Activated CD4-positive, alpha-beta T cell treated with anti-CD3 and anti-CD28 coated beads for 4 hours (primary cell): ENCODE measurements at regions not wholly inside any gene's neighbourhood (a gene's known extent, or its start where the extent isn't known, plus 50 kb on each side); places are given as distances from the start of the nearest gene placed in this dataset.
"Not testable (repeated sequence)": the region's sequence is repeated elsewhere in the genome, so short reads cannot be mapped to it uniquely, and the experiment has no call there.

Source experiments
- DNase-seq, 2 donors: peaks; one replicate each; pipeline ENCODE4 v3.0.0-alpha.2; 2020

DNA sequence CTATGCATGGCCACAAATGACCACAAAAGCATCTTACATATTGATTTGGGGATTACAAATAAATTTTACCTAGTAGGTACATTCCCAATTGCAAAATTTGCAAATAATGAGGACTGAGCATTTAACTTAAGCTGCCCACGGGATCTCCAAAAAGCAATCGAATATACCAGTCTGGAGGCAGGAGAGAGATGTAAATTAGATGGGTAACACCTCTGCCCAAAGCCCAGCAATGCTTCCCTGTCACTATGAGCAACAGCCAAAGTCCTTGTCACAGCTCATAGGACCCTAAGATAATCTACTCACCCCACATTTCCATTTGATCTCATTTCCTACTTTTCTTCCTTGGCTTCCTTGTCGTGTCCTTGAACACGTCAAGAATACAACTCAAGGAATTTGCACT lies 172.2 kb downstream of the SUCLG1 start:
- no peak for DNase-seq

DNA sequence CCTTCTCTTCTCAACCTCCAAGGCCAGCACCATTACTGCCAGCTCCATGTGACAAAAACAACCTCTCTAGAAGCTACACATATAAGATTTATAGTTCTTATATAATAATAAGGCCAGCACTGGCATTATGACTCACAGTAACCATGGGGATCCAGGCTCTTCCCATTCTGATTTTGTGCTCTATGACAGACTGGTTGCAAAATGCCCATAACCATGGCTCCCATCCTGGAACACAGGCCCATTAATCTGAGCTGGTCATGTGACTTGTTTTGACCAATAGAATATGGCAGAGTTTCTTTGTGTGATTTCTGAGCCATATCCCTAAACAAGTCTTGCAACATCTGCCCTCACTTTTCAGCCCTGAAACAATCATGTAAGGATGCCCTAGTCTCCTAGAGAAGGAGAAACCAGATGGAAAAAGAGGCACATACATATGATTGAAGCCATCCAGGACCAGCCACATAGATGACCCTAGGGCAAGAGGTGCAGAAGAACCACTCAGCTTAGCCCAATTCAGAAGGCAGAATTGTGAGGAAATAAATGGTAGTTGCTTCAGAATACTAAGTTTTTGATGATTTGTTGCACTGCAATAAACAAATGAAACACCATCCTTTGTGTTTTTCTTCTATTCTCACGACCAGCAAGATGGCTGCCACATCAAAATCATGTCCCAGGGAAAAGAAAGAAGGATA lies 173.9 kb downstream of the SUCLG1 start:
- DNase-seq: no peak

DNA sequence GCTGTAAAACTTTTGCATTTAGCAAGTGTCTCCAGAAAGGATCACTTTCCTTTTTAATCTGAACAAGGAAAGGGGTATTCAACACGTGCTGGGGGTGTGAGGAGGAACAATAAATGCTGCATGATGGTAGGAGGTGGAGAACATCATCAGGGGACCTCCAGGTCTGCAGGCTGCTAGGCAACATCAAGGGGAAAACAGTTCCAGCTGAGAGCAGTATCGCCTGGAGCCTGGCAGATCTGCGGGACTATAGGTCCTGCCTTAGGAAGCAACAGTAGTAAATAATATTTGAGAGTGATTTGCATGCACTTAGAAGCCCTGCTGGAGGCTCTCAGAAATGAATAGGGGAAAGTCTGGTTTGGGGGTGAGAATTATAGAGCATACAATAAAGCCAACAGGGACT lies 175.6 kb downstream of the SUCLG1 start:
- DNase-seq: no peak

DNA sequence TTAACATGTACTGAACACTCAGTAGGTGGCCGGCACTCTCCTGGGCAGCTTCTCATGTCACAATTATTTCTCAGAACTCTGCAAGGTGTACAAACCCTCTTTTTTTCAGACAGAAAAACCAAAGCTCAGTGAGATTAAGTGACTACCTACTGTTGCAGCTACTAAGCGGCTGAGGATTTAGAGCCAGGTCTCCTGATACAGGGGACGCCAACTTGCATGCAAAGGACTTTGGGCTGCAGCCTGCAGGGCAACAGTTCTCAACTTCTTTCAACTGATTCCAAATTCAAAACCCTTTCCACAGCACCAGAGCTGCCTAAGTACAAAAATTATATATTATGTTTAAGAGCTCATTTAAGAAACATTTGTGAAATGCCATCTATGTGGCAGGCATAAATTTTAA lies 177.6 kb downstream of the SUCLG1 start:
- DNase-seq: no peak

DNA sequence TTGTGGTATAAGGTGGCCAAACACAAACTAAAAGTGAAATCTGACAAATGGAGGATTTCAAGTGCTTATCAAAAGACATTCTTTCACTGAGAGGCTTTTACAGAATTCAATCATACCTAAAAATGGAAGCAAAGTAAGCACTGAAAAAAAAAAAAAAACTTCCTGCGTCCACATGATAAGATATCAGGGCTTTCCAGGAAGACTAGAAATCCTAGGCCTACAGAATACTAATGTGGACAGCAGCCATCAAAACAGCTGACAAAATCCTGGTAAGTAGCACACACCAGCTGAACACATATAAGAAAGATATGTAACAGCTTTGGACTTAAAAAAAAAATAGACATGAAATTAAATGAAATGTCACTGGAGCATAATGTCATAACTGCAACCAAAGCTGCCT lies 178.2 kb downstream of the SUCLG1 start:
- DNase-seq: no peak

DNA sequence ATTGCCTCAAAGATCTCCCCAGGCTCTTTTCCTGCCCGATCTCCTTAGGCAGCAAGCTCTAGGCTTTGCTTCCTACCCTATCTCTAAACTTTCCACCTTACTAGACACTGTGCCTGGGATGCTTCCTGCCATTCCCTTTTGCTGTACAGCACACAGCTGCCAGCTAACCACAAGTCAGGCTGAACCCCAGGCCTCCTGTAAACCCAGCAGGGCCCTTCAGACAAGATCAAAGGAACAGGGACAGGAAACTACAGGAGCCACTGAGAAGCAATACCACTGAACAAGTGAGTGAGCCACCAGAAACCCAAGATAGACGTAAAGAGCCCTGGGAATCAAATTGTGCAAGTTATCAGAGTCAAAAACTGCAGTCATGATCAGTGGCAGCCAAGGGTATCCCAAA lies 180.7 kb downstream of the SUCLG1 start:
- no peak for DNase-seq

DNA sequence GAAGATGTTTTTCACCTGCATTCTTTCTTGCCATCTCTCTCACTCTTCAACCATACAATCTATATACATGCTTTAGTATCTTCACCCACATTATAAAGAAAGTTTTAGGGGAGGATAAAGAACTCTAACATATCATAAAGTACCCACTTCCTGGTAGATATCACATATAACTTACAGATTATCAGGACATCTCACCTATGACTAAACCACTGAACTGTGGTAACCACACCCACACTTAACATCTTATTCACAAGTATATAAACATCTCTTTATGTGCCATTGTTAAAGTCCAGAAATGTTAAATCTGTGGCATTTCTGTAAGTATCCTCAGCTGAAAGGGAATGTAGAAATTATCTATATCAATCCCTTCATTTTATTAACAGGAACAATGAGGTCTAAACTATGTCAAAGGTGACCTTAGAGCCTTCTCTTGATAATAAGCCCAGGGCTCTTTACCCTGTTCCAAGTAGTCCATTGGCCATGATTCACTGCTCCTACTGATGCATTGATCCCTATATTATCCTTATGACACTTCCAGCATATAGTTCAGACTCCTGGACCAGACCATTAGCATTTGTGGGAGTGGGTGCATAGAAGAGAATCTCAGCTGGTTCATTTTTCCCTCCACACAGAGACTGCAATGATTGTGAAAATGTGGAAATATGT lies 182.4 kb downstream of the SUCLG1 start:
- no peak for DNase-seq

DNA sequence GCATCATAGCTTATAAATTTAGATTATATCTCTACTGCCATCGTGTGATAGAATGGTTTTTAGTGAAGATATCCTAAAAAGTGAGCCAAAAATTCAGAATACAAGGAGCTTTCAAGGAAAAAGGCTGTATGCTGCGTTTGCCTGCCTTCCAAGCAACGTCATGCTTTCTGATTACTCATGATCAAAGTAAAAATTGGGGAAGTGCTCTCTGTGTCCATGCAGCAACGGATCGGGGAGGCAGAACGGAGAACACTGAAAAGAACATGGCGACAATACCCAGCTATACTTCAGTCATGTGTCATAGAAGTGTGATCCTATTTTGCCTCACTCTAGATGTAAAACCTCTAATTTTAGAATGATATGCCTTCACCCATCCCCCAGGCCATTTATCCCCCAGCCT lies 185.7 kb downstream of the SUCLG1 start:
- DNase-seq: no peak

DNA sequence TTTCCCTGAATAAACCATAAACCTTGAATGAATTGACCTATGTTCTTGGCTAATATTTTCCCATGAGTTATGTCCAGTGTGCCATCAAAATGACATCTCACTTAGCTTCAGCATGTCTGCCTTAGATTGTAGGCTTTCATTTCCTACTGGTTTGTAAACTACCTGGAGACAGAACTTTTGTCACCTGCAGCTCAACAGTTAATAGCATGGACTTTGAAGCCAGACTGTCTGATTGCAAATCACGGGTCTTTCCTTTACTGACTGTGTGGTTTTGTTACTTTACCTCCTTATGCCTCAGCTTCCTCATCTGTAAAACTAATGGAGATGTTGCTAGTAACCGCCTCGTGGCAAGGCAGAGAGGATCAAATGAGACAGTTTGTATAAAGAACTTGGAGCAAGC lies 187.1 kb downstream of the SUCLG1 start:
- no peak for DNase-seq

DNA sequence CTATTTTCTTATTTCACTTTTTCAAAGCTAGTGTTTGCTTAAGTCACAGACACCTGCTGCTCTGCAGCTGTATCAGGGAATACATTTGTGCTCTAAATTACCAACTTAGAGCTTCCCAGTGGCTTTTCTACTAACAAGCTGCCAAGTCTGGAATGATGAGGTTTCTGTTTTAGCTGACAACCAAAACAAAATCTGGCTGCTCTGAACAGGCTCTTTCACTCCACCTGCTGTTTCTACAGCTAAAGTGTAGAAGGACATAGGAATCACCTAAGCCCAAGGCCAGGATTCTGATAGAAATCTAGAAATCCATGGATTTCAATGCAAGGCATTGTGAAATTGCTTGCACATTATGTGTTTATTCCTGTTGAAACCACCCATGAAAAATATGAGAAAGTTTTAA lies 201.2 kb downstream of the SUCLG1 start:
- no peak for DNase-seq

DNA sequence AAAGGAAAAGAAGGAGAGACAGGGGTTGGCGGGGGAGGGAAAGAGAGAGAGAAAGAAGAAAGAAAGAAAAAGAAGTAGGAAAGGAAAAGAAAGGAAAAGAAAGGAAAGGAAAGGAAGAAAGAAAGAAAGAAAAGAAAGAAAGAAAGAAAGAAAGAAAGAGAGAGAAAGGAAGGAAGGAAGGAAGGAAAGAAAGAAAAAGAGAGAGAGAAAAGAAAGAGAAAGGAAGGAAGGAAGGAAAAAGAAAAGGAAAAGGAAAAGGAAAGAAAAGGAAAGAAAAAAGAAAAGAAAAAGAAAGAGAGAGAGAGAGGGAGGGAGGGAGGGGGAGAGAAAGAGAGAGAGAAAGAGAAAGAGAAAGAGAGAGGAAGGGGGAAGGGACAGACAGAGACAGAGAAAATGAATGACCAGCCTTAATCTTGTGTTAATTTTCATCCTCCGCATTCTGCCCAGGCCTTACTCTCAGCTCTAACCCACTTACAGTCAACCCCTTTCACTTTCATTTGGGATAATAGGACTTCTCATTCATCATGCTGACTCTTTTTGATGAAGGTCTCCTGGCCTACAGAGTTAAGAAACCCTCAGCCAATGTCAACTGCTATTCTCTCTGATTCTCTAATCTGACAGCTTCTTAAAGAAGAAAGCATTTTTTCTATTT lies 207.3 kb downstream of the SUCLG1 start:
- DNase-seq: no peak

DNA sequence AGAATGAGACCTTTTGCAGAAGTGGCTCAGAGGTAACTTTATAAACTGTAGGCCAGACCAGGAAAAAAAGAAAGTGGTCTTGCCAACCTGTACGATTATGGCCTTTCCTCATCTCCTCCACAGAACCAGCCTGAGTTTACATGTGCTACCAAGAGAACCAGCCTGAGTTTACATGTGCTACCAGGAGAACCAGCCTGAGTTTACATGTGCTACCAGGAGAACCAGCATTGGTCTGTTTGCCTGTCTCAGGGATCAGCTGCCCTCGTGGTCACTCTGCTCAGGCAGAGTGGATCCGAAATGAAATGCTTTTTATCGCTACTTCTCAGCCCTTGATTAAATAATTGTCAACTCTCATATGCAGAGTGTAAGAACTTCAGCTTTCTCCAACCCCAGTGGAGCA lies 209.9 kb downstream of the SUCLG1 start:
- no peak for DNase-seq

DNA sequence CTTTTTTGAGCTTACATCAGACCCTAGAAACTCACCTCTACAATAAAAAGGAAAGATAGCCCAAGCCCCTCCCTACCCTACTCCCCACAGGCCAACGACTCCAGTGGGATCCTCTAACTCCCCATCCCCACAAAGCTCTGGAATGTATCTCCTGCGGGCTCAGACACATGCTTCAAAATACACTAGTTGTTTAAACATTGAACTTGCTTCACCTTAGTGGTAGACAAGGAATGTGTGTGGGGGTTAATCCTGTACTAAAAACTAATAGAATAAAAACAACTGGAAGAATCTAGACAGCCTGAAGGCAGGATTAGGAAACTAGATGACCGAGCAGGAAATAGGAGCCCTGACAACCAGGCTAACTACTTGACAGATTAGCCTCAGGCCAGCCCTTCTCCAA lies 211.5 kb downstream of the SUCLG1 start:
- DNase-seq: no peak

DNA sequence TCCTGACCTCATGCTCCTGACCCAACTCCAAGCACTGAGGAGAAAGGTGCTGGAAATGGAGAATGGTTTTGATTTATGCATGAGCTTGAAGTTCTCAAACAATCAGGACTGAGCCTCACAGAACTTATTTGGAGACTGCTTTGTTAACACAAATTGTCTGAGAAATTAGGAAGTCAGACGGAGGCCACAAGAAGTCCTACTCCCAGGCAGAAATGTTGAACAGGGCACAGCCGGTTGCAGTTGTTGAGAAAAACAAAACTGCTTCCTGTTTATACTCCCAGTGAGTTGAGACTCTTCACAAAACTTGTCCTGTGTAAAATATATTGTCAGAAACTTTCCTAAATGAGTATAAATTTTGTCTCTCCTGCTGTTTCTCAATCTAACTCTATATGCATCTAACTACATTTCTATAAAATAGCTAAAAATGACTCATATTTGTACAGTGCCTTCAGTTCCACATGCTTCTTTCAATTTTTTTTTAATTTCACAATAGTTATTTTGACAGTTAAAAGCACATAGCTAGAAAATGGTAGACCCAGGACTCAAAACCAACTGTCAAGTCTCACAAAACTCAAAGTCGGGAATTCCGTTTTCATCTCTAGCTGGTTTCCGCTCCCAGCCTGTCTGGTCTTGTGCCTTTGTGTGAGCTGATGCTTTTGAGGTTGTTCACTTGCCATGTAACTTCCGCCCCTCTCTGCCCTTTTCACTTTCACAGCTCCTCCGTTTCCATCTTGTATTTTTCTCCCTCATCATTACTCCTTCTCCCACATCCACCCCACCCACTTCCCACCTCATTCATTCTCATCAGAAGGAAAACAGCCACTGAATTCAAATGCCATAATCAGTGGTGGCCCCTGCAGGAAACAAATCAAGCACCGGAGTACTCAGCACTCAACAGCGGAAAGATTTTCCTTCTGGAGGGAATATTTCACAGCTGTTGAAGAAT lies 215.0 kb downstream of the SUCLG1 start:
- DNase-seq: no peak

DNA sequence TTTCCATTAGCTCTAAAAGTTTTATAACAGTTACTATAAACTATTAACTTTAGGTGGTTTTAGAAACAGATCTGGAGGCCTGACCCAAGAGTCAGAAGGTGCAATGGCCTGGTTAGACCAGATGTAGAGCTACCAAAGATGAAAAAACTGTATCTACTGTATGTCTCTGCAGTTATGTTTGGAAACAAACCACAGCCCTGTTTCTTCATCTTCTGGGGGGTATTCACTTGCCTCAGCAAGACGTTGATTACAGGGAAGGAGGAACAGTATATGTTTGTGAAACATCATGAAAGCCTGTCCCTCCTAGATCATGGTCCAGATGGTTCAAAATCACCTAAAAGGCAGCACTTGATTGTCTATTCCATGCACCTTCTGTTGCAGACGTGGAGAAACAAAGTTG lies 220.2 kb downstream of the SUCLG1 start:
- no peak for DNase-seq

DNA sequence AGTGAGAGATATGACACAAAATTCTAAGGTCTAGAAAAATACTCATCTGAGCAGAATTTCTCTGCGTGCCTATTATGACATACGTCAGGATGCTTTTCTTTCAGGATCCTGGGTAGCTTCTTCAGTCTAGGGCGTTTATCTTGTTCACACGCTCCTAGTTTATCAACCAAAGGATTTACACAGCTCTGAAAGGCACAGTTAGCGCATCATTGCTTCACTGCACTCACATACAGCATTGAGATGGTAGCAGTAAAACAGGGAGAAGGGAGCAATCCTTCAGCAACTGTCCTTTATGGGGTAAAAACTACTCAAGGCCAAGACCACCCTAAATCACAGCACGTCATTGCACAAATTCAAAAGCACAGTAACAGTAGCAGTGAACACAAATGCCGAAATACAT lies 222.8 kb downstream of the SUCLG1 start:
- DNase-seq: no peak

DNA sequence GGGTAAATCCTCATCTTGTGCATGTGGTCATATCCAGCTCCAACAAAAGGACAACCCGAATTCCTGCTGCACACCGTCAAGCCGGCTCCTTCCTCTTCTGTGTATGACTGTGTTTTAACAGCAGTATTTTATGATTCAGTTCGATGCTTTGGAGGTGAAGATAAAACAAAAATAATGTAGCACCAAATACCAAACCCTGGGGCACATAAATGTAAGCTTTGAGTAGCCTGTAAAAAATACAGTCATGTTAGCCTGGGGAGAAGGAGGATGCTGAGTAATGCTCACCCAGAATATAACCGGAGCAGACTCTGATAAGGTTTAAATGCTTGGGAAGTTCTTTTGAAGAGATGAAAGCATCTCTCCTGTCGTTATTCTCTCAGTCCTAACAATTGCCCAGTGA lies 225.0 kb downstream of the SUCLG1 start:
- DNase-seq: no peak

DNA sequence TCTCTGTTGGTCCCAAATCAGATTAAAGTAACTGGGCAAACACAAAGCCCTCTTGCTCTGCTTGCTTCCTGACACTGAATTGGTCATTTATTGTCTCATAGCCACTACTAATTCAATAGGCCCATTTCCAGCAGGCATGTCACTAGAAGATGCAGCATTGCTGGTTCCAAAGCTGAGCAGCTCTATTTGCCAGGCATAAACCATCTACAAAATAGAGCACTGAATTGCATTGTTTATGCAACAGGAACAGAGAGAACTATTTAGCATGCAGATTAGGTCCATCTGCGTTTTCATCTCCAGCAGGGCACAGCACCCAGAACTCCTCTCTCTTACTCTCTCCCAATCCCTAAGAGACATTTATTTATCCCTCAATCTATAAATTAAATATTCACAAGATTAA lies 227.6 kb downstream of the SUCLG1 start:
- no peak for DNase-seq

DNA sequence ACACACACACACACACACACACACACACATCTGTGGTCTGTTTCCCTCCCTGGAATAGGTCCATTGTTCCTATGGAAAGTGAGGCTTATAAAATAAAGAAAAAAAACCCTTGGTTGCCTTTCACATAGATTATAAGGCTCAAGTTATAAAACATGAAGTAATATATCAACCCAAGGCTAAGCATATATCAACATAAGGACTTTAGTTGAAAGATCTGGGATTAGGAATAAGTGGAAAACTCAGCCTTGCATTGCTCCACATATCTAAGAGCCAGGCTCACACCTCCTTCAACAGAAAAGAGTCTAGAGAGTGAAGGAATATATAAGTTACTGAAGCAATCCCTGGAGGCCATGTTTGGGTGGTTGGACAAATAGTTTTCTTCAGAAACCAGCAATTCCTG lies 235.0 kb downstream of the SUCLG1 start:
- no peak for DNase-seq

DNA sequence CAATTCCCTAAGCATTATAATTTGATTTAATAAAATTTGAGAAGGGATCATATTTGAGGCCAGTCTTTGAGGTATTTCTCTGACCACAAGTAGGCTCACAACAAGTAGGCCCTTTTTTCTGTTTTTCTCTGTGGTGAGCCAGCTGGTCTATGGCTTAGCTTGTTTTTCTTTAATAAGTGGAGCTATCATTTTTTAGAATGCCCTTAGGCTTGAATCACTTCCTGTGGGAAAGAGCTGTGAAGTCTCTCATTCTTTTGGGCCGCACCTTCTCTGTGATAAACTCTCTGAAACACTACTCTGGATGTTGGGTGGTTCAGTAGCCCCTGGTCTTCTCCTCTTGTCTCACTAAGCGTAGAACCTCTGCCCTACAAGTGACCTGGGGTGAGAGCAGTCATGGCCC lies 235.9 kb downstream of the SUCLG1 start:
- DNase-seq: no peak

DNA sequence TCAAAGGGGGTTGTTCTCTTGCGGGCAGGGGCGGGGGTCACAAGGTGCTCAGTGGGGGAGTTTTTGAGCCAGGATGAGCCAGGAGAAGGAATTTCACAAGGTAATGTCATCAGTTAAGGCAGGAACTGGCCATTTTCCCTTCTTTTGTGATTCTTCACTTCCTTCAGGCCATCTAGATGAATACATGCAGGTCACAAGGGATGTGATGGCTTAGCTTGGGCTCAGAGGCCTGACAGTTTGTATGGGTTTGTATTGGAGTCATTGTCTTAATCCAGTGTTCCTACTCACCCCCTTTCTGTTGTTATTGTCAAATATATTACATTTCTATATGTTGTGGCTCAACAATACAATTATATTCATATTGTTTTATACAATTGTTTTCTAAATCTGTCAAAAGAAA lies 238.0 kb downstream of the SUCLG1 start:
- DNase-seq: not testable (repeated sequence)

DNA sequence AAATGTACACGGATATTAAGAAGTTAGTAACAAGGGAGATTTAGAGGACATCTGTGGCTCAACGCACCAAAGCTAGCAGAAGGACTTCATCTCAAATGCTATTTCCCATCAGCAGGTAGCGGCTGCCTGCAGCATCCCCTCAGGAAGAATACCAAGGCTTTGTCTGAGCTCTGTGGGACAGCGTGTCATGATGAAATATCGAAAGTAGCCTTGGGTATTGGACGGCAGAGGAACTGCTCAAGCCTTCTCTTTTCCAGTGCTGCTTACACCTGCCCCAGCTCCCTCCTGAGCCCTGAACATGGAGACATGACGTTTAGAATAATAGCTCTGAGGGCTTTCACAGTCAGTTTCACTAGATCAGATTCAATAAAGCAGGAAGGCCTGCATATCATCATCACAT lies 241.6 kb downstream of the SUCLG1 start:
- DNase-seq: no peak

DNA sequence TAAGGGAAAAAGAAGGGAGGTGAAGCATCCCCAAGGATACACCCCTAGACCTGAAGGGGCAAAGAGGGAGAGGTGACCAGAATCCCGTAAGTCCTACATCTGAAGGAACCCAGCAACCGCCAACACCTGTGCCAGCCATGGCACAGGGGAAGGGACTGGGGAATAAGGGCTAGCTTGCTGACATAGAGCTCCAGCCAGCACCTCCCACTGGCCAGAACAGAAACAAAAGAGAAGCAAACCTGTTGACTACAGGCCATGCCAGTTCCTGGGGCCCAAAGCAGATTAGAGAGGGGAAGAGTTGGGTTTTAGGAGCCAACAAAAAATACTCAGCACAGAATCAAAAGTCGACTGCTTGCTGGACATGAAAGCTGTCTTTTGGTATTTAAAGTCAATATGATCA lies 244.6 kb downstream of the SUCLG1 start:
- no peak for DNase-seq
